Mucosa of stomach (tissue), 1 donor: ENCODE measurements at regions not wholly inside any gene's neighbourhood (a gene's known extent, or its start where the extent isn't known, plus 50 kb on each side); places are given as distances from the start of the nearest gene placed in this dataset.

Source experiments
- H3K27me3 ChIP-seq: one replicate; pipeline ENCODE4 v1.7.0; 2013; ENCODE audit warnings: mild to moderate bottlenecking, low read length; ENCODE audit not compliant: control insufficient read depth, insufficient read depth
- H3K36me3 ChIP-seq: one replicate; pipeline ENCODE4 v1.7.0; 2013; ENCODE audit warnings: low read length; ENCODE audit not compliant: control insufficient read depth, insufficient read depth
- H3K4me1 ChIP-seq: one replicate; pipeline ENCODE4 v1.7.0; 2013; ENCODE audit warnings: mild to moderate bottlenecking, low read length; ENCODE audit not compliant: control insufficient read depth, insufficient read depth
- H3K4me3 ChIP-seq: one replicate; pipeline ENCODE4 v1.7.0; 2013; ENCODE audit warnings: low read length
- H3K9ac ChIP-seq: one replicate; pipeline ENCODE4 v1.7.0; 2013; ENCODE audit warnings: mild to moderate bottlenecking, low read length, moderate library complexity
- H3K9me3 ChIP-seq: one replicate; pipeline ENCODE4 v1.7.0; 2013; ENCODE audit warnings: mild to moderate bottlenecking, low read length, moderate library complexity; ENCODE audit not compliant: control insufficient read depth
- donor health status: Pancreatic carcinoma.

DNA sequence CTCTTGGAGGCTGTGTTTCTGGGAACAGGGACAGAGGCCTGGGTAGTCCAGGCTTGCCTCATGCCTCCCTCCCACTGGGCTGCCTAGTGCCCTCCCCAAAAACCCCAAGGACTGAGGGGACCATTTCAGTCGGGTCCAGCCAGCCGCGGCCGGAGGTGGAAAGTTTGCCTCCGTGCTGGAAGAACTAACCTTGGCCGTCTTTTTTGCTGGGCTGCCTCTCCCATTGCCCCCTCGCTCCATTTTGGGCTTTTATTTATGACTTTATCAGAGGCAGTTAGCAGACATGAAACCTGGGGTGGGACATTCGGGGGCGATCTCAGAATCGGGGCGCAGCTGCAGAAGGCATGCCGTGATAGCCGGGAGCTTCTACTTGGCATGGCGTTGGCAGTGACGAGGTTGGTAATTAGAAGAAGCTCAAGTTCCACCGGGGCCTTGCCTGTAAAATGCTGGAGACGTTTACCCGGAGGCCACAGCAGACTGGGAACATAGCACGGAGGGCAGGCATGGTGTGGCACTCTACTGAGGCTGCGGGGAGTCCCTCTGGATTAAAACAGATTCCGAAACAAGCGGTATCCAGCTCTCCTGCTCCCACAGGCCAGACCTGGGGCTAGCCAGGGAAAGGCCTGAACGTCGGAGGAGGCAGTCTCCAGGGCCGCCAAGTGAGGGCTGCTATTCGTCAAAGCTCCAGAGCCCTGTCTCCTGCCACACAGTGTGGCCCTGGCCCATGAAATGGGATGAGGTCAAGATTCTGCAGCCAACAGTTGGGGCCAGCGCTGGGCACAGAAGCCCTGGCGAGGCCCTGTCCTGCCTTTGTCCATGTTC lies 76.4 kb upstream of the PPARA start:
- no peaks in the 10 kb centered on the region for H3K27me3 ChIP-seq
- peak overlapping the region; percentile 66 for H3K4me3 ChIP-seq
- H3K9ac ChIP-seq: peak overlapping the region; percentile 96
- H3K9me3 ChIP-seq: no peaks in the 10 kb centered on the region
- H3K36me3 ChIP-seq: peaks cover 15% of the 10 kb centered on the region
- H3K4me1 ChIP-seq: peaks cover 53% of the 10 kb centered on the region

- Histone ChIP-seq H3K4me1 (peaks cover 62% of the 10 kb centered on the region), H3K4me3 (peak overlapping the region; percentile 66), H3K36me3 (peaks cover 15% of the 10 kb centered on the region), H3K9me3 (no peaks in the 10 kb centered on the region), H3K27me3 (no peaks in the 10 kb centered on the region), H3K9ac (peak overlapping the region; percentile 96)
These were observed 75.4 kb upstream of the PPARA start for GRCh38 chr22:46074771-46075551.

DNA sequence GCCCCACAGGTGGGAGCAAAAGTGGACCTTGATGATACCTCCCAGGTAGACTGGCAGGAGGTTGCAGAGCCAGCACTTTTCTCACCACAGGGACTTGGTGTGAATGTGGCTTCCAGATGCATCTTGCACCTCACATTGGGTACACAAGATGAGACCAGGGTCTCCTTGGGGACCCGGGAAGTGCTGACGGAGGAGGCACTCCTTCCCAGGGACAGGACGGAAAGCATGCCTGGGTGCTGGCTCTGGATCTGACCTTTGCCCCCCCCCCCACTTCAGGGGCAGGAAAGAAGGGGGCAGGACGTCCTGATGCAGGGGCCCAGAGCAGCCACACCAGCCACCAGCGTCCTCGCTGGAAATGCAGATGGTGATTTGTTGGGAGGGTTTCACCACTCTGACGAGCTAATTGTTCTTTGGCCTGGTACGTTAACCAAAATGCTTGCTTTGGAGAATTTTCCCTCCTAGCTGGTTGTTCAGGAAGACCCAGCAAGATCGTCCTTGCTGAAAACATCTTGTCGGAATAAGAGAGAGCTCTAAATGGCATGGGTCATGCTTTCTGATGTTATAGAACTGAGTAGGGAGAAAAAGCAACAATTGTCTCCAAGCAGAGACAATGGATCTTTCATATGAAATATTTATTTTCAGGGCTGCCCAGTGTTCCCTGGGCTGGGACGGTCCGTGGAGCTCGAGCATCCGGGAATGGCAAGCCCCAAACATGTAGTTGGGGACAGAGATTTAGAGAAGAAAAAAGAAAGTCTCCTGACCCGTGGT lies 74.4 kb upstream of the PPARA start:
- Histone ChIP-seq H3K4me1 (peaks cover 67% of the 10 kb centered on the region), H3K4me3 (peak overlapping the region; percentile 3), H3K36me3 (peaks cover 15% of the 10 kb centered on the region), H3K9ac (peak overlapping the region; percentile 96), H3K27me3 (no peaks in the 10 kb centered on the region), H3K9me3 (no peaks in the 10 kb centered on the region)

- peaks cover 15% of the 10 kb centered on the region for H3K36me3 ChIP-seq
- H3K9me3 ChIP-seq: no peaks in the 10 kb centered on the region
- peak overlapping the region; percentile 3 for H3K4me3 ChIP-seq
- peaks cover 74% of the 10 kb centered on the region for H3K4me1 ChIP-seq
- H3K9ac ChIP-seq: peak overlapping the region; percentile 96
- no peaks in the 10 kb centered on the region for H3K27me3 ChIP-seq
These were observed 73.5 kb upstream of the PPARA start for GRCh38 chr22:46076651-46077339.

DNA sequence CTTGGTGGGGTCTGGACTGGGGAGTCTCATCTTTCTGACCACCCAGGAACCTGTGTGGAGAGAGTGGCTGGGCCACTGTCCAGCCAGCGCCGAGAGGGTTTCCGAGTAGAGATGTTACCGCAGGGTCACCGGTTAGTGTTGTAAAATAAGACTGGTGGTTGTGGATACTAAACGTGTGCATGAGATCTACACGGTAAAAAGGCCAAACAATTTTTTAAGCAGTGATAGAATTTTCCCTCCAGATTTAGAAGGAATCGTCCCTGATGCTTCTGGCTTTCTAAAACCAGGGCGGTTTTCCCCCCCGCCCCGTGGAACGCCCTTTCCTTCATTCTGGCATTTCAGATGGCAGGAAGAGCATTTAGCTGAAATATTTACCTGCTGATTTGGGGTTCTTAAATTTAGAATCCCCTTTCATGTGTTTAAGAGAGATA lies 72.6 kb upstream of the PPARA start:
- peaks cover 15% of the 10 kb centered on the region for H3K36me3 ChIP-seq

DNA sequence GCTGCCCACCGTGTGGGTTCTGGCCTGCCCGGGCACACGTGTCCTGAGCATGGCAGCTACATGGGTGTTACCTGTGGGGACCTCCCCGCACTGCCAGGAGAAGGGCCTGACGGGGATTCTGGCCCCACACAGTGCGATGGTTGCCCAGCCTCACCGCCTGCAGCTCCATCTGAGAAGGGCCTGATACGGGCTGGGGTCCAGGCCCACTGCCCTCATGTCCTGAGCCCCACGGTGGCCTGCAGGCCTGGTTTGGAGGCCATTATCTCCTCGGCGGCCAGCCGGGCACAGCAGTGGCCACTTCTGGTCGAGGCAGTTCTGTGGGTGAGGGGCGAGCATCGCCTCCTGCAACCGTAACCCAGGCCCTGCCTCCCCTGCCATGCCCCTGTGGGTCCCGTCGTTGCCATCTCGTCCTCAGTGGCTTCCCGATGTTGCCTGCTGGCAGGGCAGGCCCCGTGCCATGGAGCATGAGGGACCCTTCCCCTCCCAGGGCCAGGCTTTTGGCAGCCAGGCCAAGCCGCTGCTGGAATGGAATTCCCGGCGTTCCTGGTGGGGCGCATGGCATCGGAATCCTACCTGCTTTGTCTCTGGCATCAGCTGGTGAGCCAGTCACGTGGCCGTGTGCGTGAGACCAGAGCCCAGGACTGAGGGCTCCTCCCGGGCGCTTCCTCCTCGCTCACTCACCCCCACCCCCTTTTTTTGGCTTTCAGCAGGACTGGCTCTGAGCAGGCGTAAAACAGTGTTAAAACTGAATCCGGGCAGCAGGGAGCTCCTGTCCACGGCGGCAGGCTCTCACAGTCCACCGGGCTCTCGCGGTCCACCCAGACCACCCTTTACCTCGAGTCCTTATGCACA lies 71.9 kb upstream of the PPARA start:
- Histone ChIP-seq H3K9me3 (no peaks in the 10 kb centered on the region), H3K27me3 (no peaks in the 10 kb centered on the region), H3K36me3 (peaks cover 15% of the 10 kb centered on the region), H3K9ac (peak overlapping the region; percentile 96), H3K4me3 (peak overlapping the region; percentile 29), H3K4me1 (peaks cover 84% of the 10 kb centered on the region)

More for the DNA sequence above, 72.6 kb upstream of the PPARA start:
- peak overlapping the region; percentile 3 for H3K4me3 ChIP-seq
- no peaks in the 10 kb centered on the region for H3K9me3 ChIP-seq
- no peaks in the 10 kb centered on the region for H3K27me3 ChIP-seq
- peaks cover 78% of the 10 kb centered on the region for H3K4me1 ChIP-seq
- H3K9ac ChIP-seq: peak overlapping the region; percentile 96

- Histone ChIP-seq H3K27me3 (no peaks in the 10 kb centered on the region), H3K36me3 (peaks cover 9% of the 10 kb centered on the region), H3K9ac (peak overlapping the region; percentile 96), H3K4me3 (peak overlapping the region; percentile 32), H3K4me1 (peaks cover 87% of the 10 kb centered on the region), H3K9me3 (no peaks in the 10 kb centered on the region)
These were observed 71.0 kb upstream of the PPARA start for GRCh38 chr22:46079093-46079860.

DNA sequence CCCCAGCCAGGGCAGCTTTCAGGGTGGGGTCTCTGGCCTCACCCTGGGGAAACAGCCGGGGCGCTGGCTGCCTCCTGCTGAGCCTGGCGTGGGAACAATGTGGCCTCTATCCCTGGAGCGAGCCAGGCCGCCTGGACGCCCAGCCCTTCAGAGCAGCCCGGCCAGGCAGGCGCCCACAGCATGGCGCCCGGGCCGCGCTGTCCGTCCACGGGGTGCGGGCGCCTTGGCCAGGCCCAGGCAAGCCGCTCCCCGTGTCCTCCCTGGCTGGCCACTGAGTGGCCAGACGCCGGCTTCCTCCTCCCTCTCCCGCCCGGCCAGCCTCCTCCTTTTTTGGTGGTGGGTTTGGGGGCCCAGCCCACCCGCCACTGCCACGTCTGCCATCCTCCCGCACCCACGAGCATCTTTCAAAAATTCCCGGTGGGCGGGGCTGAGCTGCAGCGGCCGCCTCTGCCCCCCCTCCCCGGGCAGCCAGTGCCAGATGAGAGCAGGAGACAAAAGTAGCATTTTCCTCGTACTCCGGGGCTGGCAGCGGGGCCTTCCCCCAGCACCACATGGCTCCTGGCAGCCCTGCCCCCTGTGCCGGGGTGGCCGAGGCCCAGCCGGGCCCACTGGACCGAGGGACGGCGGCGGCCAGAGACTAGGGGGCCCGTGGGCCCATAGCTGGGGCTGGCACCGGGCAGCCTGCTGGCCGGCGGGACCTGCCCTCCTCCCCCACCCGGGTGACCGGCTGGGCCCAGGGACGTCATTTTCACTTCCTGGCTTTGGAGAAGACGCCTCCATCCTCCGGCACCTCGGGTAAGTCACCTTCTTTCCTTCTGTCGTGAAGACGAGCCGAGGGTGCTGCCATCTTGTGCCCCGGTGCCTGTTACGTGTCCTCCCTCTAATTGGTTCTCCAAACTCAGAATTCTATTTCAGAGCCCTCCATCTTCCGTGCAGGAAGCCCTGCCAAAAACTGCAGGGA lies 70.2 kb upstream of the PPARA start:
- Histone ChIP-seq H3K9ac (peak overlapping the region; percentile 96), H3K4me3 (peak overlapping the region; percentile 49), H3K4me1 (peaks cover 87% of the 10 kb centered on the region), H3K27me3 (no peaks in the 10 kb centered on the region), H3K9me3 (no peaks in the 10 kb centered on the region), H3K36me3 (peaks cover 1% of the 10 kb centered on the region)

- no peaks in the 10 kb centered on the region for H3K9me3 ChIP-seq
- peak overlapping the region; percentile 96 for H3K9ac ChIP-seq
- H3K4me3 ChIP-seq: peak overlapping the region; percentile 26
- H3K4me1 ChIP-seq: peaks cover 87% of the 10 kb centered on the region
- peaks cover 2% of the 10 kb centered on the region for H3K36me3 ChIP-seq
- no peaks in the 10 kb centered on the region for H3K27me3 ChIP-seq
These were observed 69.1 kb upstream of the PPARA start for GRCh38 chr22:46081036-46081830.
